ENCODE measurements at regions not wholly inside any gene's neighbourhood (a gene's known extent, or its start where the extent isn't known, plus 50 kb on each side); places are given as distances from the start of the nearest gene placed in this dataset.
"Not testable (repeated sequence)": the region's sequence is repeated elsewhere in the genome, so short reads cannot be mapped to it uniquely, and the experiment has no call there.

- intact Hi-C loops (cut with DNase I): no loop called here
- Histone ChIP-seq H3K9me3 (no peaks in the 10 kb centered on the region), H3K36me3 (no peaks in the 10 kb centered on the region), H3K27ac (no peak overlapping the region), H3K27me3 (no peaks in the 10 kb centered on the region), H3K4me3 (replicated peaks in 1 of 3) (no peak overlapping the region), H3K4me1 (no peaks in the 10 kb centered on the region)
- no peak for DNase-seq
- TF ChIP-seq POLR2A (IDR thresholded peaks at IDR 0.05): no peak
- 81 to 90% methylated on average over 1 of the region's 1 CpG for WGBS, 2 donors
Observed at GRCh38 chr6:130615816-130616215, 211.4 kb upstream of the SMLR1 start.

GRCh38 chr6:130617658-130618057 lies 209.5 kb upstream of the SMLR1 start:
- no peaks in the 10 kb centered on the region for H3K27me3 ChIP-seq
- 64 to 66% methylated on average over 2 of the region's 2 CpGs for WGBS, 2 donors
- intact Hi-C loops (cut with DNase I): no loop called here

GRCh38 chr6:130618806-130619205 lies 208.4 kb upstream of the SMLR1 start:
- DNase-seq; H3K27me3 ChIP-seq; H3K4me3 ChIP-seq (replicated peaks in 1 of 3); H3K9me3 ChIP-seq; H3K36me3 ChIP-seq; H3K4me1 ChIP-seq; intact Hi-C loops (cut with DNase I); H3K27ac ChIP-seq: not testable (repeated sequence)
- 80 to 85% methylated on average over 5 of the region's 5 CpGs for WGBS, 2 donors

More at GRCh38 chr6:130617658-130618057, 209.5 kb upstream of the SMLR1 start:
- TF ChIP-seq CTCF (IDR thresholded peaks at IDR 0.05) (no peak), POLR2A (IDR thresholded peaks at IDR 0.05) (no peak)
- no peaks in the 10 kb centered on the region for H3K4me1 ChIP-seq
- no peak overlapping the region for H3K4me3 ChIP-seq (replicated peaks in 1 of 3)
- H3K27ac ChIP-seq: no peak overlapping the region
- no peak for DNase-seq
- H3K9me3 ChIP-seq: no peaks in the 10 kb centered on the region
- H3K36me3 ChIP-seq: no peaks in the 10 kb centered on the region

- no peak overlapping the region for H3K4me3 ChIP-seq (replicated peaks in 1 of 3)
- no peak for DNase-seq
- H3K27ac ChIP-seq: no peak overlapping the region
- H3K27me3 ChIP-seq: no peaks in the 10 kb centered on the region
- H3K4me1 ChIP-seq: no peaks in the 10 kb centered on the region
- H3K9me3 ChIP-seq: no peaks in the 10 kb centered on the region
- WGBS, 2 donors: 60 to 71% methylated on average over 2 of the region's 2 CpGs
- intact Hi-C loops (cut with DNase I): no loop called here
- H3K36me3 ChIP-seq: no peaks in the 10 kb centered on the region
- no peak for TF ChIP-seq POLR2A (IDR thresholded peaks at IDR 0.05)
Observed at GRCh38 chr6:130620338-130620781, 206.8 kb upstream of the SMLR1 start.

GRCh38 chr6:130622142-130622541 lies 205.1 kb upstream of the SMLR1 start:
- Histone ChIP-seq H3K27ac (no peak overlapping the region), H3K9me3 (no peaks in the 10 kb centered on the region), H3K4me3 (replicated peaks in 1 of 3) (no peak overlapping the region), H3K4me1 (no peaks in the 10 kb centered on the region), H3K27me3 (no peaks in the 10 kb centered on the region), H3K36me3 (no peaks in the 10 kb centered on the region)
- DNase-seq: no peak
- intact Hi-C loops (cut with DNase I): no loop called here
- TF ChIP-seq CTCF (IDR thresholded peaks at IDR 0.05) (no peak), POLR2A (IDR thresholded peaks at IDR 0.05) (no peak)

GRCh38 chr6:130624046-130624445 lies 203.2 kb upstream of the SMLR1 start:
- no peak overlapping the region for H3K27ac ChIP-seq
- no peaks in the 10 kb centered on the region for H3K9me3 ChIP-seq
- no peak overlapping the region for H3K4me3 ChIP-seq (replicated peaks in 1 of 3)
- 81 to 87% methylated on average over 2 of the region's 2 CpGs for whole genome bisulfite sequencing, 2 donors
- no peak for DNase-seq
- intact Hi-C loops (cut with DNase I): no loop called here
- H3K36me3 ChIP-seq: no peaks in the 10 kb centered on the region
- TF ChIP-seq POLR2A (IDR thresholded peaks at IDR 0.05) (no peak), CTCF (IDR thresholded peaks at IDR 0.05) (no peak)
- H3K27me3 ChIP-seq: no peaks in the 10 kb centered on the region
- H3K4me1 ChIP-seq: no peaks in the 10 kb centered on the region
